Left ventricle myocardium superior (tissue), 1 donor: ENCODE measurements at regions not wholly inside any gene's neighbourhood (a gene's known extent, or its start where the extent isn't known, plus 50 kb on each side); places are given as distances from the start of the nearest gene placed in this dataset.
"Not testable (repeated sequence)": the region's sequence is repeated elsewhere in the genome, so short reads cannot be mapped to it uniquely, and the experiment has no call there.

Source experiments
- ATAC-seq: fragments of 200-7000 bp; cut with Tn5 transposase; one replicate; pipeline ENCODE4 v1.9.1; 2020; ENCODE audit warnings: mild to moderate bottlenecking, moderate library complexity
- DNase-seq: peaks from one replicate; pipeline ENCODE4 v3.0.0-alpha.2; 2020
- intact Hi-C: fragments of 100-400 bp; cut with micrococcal nuclease; formaldehyde crosslinking; loops from one replicate; pipeline ENCODE4 v1.11.0; 2022
- donor health status: DM: no; HTN: yes; CAD: no; lungs with severe emphysema.

DNA sequence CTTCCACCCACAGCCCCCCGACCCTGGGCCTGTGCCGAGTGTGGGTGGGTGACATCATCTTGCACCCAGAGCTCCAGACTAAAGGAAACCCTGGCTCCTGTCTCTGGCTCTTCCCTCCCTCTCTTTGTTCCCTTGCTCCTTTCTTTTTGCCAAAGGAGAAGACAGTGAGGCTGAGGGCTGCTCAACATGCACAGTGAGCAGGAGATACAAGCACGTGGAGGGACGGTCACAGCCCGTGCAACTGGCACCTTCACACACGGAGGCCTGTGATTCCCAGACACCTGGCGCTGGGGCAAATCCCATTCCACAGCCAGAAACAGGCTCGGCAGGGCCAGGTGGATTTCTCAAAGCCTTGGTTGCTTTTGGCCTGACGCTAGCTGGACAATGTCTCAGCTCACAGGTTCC lies 86.0 kb upstream of the METTL9 start:
- DNase-seq, result peak; percentile 66
- intact Hi-C loops, result not testable (repeated sequence)

DNA sequence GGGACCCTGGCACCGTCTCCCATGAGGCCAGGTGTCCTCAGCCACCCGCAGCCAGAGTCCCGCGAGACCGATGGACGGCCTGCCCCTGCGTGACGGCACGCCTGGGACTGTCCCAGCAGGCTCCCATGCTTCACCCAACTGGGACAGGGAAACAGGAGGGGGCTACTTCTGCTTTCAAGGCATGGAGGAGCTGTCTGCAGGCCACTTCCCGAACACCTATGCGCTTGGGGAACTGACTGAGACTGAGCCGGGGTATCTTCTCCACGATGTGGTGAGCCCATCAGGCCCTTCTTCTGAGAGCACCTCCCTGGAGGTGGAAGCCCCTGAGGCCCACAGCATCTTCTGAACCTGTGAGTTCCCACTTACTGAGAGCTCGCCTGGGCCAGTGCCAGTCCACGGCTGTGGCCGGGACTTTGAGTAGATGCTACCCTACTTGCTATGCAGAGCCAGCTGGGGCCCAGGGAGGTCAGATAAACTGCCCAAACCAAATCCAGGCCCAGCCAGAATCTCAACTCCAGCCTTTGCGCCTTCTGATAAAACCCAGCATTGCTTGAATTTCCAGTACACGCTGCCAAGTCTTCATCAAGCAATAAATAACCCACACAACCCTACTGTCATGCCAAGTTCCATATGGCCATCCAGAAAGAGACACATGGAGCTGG lies 85.4 kb upstream of the METTL9 start:
- ATAC-seq (peak; percentile 50), DNase-seq (peak; percentile 87)
- intact Hi-C loops, result not testable (repeated sequence)

More for the DNA sequence above, 86.0 kb upstream of the METTL9 start:
- peak; percentile 4 for ATAC-seq

DNA sequence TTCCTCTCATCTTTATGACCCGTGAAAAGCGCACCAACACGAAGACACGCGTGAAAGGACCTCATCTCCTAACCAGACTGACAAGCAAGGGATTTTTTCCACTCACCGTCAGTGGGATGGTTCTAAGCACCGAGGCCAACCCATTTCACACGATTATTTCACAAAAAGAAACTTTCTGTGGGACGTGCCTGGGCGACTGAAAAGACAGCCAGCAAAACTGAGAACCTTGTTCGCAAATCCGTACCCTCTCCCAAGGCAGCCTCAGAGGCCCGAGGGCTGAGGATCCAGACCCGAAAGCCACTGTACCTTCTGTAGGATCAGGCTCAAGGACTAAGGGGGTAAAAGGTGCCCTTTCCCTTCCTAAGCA lies 84.9 kb upstream of the METTL9 start:
- peak; percentile 27 for DNase-seq
- intact Hi-C loops, ATAC-seq: not testable (repeated sequence)

DNA sequence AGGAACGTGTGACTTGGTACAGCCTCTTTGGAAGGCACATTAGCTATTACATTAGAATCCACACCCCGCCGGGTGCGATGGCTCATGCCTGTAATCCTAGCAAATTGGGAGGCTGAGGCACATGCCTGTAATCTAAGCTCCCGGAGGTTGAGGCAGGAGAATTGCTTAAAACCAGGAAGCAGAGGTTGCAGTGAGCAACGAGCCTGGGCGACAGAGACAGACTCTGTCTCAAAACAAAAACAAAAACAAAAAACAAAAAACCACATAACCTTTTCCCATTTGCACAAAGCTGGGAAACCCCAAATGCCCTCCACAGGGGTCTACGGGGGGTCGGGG lies 82.7 kb upstream of the METTL9 start:
- DNase-seq, ATAC-seq, intact Hi-C loops: not testable (repeated sequence)

DNA sequence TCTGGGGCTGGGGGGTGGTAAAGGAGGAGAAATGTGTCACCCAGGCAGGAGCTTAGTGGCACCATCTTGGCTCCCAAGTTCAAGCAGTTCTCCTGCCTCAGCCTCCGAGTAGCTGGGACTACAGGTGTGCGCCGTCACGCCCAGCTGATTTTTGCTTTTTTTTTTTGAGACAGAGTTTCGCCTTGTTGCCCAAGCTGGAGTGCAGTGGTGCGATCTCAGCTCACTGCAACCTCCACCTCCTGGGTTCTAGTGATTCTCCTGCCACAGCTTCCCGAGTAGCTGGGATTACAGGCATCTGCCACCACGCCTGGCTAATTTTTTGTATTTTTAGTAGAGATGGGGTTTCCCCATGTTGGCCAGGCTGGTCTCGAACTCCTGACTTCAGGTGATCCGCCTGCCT lies 82.1 kb upstream of the METTL9 start:
- intact Hi-C loops, ATAC-seq: not testable (repeated sequence)
- DNase-seq, result peak; percentile 10

DNA sequence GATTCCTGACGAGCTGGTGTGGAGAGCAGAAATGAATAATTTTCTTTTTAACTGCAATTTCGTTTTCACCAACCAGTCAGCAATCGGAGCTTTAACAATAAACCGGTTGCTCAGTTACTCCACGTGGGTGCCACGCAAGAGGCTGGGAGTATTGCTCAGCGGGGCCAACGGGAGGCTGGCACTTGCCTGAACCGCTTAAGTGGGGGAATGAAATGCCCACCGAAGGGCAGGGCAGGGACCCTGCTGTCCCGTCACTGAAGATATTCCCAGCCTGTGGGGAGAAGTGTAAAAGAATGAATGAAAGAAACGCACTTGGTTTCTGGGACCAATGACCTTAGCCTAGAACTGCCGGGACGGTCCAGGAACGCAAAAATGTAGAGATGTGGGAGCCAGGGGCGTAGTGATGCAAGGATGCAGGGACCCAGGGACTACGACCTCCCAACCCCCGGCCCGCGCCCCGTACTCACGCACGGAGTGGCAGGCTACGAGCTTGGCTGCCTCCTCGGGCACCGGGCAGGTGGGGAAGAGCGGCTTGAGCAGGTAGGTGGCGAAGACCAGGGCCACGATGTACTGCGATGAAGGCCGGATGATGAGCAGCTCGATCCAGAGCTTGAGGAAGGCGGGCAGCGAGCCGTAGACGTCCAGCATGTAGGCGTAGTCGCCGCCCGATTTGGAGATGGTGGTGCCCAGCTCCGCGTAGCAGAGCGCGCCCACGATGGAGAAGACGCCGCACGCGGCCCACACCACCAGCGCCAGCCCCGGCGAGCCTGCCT lies 79.8 kb upstream of the METTL9 start:
- peak; percentile 36 for DNase-seq
- ATAC-seq, intact Hi-C loops: not testable (repeated sequence)

DNA sequence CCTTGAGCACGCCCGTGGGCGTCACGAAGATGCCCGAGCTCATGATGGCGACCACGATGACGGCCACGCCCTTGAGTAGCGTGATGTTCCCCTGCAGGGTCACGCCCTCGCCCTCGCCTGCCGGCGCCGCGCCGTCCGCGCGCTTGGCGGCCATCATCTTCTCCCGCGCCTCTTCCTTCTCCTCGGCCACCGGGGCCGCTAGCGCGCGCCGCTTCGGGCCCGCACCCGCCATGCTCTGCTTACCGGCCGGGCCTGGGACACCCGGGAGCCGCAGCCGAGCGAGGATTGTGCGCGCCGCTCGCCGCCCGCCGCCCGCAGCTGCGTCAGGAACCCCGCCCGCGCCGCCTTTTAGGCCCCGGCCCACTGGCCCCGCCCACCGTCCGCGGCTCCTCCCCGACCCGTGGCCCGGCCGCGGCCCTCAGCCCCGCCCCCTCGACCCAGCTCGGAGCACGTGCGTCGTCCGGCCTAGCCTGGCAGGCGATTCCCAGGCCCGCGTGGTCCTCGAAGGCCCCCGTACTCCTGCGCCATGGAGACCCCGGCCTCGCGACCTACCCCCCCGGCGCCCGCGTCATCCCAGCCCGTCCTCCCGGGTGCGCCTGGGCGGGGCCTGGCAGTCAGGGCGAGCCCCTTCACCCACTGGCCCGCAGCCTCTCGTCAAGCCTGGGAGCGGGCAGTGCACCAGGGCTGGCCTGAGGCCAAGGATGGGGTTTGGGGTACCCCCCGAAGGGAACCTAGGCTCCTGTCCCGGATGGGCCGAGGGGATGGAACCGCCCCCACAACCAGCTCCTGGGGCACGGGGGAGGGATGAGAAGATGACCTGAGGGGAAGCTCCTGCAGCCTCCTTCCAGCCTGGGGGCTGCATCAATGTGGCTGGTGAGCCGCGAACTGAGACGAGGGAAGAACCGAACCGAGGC lies 79.0 kb upstream of the METTL9 start:
- ATAC-seq (peak; percentile 89), DNase-seq (peak; percentile 100)
- intact Hi-C loops, result not testable (repeated sequence)

DNA sequence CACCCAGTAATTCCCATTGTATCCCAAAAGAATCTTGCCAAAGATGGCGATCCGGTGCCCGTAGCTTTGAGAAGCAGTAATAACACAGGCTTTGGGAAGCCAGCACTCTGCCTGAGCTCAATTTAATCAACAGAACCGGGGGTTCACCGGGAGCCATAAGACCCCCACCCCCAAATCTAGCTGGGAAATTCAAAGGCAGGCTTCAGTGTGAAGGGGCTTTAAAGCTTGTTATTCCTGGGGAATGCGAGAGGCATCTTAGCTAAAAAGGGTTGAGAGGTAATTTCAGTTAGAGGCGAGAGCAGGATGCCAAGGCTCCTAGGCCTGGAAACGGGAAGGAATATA lies 78.4 kb upstream of the METTL9 start:
- ATAC-seq, intact Hi-C loops, DNase-seq: not testable (repeated sequence)

DNA sequence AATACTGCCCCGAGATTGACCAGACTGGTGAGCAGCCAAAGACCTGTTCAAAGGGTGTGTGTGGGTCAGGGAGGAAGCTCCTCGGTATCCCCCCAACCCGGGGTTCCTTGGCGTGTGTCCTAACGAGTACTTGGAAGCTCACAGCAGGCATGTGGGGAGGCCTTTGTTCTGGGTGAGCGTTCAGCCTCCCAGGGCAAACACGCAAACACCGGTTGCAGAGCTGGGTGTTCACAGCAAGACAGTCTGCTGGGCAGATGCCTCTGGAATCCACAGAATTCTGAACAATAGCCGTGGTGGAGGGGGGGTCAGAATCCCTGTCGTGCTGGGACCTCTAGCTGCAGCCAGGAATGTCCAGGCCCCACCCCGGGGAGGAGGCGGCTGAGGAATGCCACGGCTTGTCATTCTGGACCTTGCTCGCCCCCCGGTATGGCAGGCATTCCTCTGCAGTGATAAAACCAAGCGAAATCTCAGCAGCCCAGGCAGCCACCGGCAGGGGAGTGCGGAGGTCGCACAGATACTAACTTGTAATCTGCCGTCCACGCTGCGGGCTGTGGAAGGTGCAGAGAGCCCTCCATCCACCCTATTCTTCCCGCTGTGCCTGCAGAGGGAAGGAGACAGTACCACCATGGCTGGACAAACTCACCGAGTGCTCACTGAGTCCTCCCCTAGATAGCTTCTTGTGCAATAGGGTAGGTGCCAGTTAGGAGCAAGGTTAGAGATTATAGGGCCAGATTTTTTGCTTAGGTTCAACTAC lies 77.8 kb upstream of the METTL9 start:
- intact Hi-C loops, ATAC-seq: not testable (repeated sequence)
- DNase-seq, result peak; percentile 47

DNA sequence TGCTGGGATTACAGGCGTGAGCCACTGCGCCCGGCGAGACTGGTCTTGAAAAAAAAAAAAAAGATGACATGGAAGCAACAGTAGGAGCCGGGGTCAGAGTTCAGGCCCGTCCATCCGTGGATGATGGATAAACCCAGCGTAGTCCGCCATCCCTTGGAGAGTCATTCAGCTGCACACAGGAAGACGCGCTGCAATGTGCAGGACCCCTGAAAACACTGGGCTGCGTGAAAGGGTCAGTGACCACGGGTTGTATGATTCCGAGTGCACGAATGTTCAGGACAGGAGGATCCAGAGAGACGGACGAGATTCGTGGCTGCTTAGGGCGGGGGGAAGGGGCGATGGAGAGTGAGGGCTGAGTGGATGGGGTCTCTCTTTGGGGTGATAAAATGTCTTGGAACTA lies 76.5 kb upstream of the METTL9 start:
- ATAC-seq, intact Hi-C loops: not testable (repeated sequence)
- DNase-seq, result peak; percentile 19

DNA sequence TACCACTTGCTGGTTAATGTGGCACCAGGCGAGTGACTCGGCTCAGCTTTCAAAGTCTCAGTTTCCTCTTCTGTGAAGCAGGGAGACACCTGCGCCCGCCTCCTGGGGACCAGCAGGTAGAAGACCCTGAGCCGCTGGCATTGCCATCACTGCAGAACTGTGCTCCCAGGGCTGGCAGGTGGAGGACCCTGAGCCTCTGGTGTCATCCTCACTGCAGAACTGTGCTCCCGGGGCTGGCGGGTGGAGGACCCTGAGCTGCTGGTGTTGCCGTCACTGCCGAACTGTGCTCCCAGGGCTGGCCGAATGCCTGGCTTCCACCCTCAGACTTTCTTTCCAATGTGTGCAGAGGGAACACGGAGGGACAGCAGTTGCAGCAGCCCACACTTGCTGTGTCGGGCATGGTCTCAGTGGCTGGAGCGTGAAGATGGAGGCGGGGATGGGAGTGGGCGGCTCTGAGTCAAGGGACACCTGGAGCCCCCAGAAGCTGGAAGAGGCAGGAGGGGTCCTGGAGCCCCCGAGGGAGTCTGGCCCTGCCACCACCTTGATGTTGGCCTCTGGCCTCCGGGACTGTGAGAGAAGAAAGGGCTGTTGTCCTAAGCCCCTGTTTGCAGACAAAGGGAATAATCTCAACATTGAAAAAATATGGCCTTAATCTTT lies 75.8 kb upstream of the METTL9 start:
- intact Hi-C loops, result no loop called here
- DNase-seq, result peak; percentile 39

DNA sequence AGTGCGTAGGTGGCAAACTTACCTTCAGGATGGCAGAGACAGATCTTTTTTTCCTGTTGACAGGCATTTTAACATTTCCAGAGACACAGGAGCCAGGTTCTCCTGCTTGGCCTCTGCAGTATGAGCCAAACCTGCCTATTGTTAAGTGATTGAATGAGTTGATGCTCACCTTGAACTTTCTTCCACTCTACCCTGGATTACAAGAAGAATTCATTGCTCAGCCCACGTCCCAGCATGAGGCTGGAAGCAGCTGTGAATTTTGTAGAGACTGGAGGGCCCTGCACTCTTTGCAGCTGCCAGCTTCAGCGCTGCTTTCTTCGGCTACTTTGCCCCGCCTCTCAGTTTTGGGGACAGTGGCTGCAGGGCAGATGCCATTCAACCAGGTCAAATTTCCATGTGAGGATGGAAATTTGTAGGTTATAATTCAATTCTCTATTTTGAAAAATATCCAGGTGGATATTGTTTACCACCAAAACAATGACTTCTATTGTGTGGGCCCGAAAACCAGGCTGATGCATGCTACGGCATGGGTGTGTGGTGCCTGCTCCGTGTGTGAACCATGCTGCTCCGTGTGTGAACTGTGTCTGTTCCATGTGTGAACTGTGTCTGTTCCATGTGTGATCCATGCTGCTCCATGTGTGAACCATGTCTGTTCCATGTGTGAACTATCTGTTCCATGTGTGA lies 75.2 kb upstream of the METTL9 start:
- intact Hi-C loops, result no loop called here
- ATAC-seq (no peak), DNase-seq (peak; percentile 19)

More for the DNA sequence above, 75.8 kb upstream of the METTL9 start:
- ATAC-seq, result no peak

DNA sequence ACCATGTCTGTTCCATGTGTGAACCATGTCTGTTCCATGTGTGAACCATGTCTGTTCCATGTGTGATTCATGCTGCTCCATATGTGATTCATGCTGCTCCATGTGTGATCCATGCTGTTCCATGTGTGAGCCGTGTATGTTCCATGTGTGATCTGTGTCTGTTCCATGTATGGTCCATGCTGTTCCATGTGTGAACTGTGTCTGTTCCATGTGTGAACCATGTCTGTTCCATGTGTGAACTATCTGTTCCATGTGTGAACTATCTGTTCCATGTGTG lies 74.7 kb upstream of the METTL9 start:
- intact Hi-C loops, ATAC-seq, DNase-seq: not testable (repeated sequence)

DNA sequence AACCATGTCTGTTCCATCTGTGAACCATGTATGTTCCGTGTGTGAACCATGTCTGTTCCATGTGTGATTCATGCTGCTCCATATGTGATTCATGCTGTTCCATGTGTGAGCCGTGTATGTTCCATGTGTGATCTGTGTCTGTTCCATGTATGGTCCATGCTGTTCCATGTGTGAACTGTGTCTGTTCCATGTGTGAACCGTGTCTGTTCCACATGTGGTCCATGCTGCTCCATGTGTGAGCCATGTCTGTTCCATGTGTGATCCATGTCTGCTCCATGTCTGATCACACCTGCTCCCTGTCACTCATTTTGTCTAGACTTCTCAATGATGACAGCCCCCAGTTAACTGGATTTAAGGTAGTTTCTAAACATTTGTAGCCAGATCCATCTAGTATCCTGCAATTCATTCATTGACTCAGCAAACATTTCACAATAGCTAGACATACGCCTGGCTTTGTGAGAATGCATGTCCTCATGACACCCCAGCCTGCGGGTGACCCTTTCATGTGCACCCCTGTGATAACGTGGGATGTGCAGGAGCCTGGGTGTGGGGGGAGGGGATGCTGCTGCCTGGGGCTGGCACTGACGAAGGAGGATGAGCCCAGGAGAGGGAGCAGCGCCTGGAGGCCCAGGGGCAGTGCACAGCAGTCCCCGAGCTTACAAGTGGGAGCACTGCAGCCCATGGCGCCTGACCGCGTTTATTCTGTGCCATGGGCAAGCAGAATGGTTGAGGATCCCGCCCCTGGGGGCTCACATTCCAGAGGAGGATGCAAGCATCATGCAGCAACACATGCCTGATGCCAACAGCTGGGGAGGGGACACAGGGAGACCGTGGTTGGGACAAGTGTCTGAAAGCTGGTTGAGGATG lies 74.1 kb upstream of the METTL9 start:
- intact Hi-C loops, ATAC-seq: not testable (repeated sequence)
- peak; percentile 23 for DNase-seq

DNA sequence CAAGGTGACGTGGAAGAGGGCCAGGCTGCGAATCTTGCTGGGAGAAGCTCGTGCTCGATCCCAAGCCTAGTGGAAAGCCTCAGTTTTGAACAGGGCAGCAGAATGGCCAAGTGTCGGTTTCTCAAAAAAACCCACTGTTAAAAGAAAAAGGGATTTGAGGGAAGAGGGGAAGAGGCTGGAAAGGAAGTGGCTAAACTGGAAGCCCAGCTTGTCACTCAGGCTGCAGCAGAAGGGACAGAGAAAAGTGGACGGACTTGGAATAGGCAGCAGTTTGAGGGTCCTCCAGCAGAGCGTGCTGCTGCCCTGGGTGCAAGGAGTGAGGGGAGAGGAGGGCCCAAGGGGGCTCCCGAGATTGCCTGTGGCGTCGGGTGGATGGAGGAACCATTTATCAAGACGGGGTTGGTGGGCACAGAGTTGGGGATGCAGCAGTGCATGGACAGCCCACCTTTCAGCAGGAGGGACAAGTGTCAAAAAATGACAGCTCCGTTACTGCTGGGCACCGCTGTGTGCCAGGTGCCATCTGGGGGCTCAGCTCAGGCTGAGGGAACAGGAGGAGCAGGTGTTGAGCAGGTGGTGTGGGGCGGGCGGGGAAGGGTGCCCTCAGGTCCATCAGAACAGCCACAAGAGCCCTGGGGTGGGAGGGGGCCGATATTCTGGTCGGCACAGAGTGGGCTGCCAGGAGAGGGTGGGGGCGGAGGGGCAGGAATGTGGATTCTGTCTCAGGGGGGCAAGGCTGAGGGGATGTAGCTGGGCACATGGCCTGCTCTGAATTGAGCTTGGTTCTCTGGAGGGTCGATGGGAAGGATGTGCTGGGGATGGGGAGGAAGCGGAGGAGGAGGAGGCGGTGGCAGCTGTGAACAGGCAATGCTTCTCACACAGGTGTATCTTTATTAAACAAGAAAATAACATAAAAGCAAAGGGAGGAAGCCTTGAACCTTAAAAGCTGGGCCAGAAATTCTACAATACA lies 73.1 kb upstream of the METTL9 start:
- peak; percentile 28 for DNase-seq
- intact Hi-C loops, ATAC-seq: not testable (repeated sequence)
